ENCODE measurements at regions not wholly inside any gene's neighbourhood (a gene's known extent, or its start where the extent isn't known, plus 50 kb on each side); places are given as distances from the start of the nearest gene placed in this dataset.

DNA sequence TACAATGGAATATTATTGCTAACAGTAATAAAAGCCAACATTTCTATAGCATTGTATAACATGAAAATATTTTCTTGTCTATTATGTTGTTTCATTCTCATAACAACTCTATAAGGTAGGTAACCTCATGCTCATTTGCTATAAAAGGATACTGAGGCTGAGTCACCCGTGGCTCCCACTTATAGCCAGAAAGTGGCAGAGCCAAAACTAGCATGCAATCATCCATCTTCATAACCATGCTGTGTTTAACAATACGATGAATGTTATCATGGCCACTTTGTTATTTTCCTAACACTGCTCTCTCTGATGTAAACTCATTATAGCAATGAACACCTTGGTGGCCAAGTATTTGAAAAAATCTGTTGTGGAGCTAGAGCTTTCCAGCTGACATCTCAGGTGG, 80.8 kb upstream of the JUN start:
- DNase-seq, result no peak

- no peak for DNase-seq
Measured at GRCh38 chr1:58866578-58866977, 82.7 kb upstream of the JUN start.

GRCh38 chr1:58869638-58870297, 85.9 kb upstream of the JUN start:
- peak; percentile 84 for DNase-seq

DNA sequence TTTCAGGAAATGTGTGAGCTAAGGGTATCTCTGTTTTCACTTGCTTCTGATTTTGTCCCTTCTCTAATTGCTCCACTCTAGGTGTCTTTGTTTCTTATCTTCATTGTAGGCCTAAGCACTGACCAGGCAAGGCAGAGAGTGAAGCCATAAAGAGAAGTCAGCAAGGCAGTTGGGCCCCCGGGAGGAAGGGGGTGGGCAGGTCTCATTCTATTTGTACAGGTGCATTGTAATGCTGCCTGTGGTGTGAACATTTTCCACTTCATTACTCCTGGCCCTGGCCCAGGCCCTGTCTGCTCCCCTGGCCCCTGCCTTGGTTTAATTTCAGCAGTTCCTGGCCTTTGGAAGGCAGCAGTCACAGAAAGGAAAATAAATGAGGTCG, 86.4 kb upstream of the JUN start:
- DNase-seq, result peak; percentile 92

DNA sequence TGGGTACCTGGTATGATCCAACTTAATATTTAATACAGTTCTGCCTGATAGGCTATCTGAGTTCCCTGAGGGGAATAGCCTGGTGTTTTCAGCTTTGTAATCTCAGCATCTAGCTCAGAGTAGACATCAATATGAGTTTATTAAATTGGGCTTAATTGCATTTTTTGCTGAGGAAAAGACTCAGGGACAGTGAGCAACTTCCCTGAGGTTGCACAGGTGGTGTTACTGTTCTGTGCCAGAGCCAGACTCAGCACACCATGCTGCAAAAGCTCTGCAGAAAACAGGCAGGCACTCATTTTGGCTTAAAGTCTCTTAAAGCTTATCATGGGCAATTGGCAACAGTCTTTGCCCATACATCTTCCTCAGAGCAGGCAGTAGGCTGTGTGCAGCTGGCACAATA, 90.5 kb upstream of the JUN start:
- no peak for DNase-seq

GRCh38 chr1:58874757-58875755, 91.2 kb upstream of the JUN start:
- peak; percentile 68 for DNase-seq

GRCh38 chr1:58879464-58879863, 95.6 kb upstream of the JUN start:
- no peak for DNase-seq

DNA sequence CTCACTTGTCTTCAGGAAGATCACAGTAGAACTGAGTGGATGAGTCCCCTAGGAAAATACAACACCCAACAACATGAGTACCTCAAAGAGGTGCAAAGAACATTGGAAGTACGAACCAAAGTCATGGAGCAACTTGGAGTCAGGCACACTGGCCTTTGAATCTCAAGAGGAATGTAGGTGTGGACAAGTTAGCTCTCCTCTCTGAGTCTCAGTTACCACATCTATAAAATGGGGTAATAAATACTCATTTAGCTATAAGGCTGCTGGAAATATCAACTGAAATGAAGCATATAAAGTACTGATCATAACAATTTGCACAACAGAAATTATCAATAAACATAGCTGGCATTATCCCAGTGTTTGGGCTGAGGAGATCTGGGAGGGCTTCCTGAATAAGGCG, 96.7 kb upstream of the JUN start:
- no peak for DNase-seq

- no peak for DNase-seq
Measured at GRCh38 chr1:58881471-58881994, 97.7 kb upstream of the JUN start.

DNA sequence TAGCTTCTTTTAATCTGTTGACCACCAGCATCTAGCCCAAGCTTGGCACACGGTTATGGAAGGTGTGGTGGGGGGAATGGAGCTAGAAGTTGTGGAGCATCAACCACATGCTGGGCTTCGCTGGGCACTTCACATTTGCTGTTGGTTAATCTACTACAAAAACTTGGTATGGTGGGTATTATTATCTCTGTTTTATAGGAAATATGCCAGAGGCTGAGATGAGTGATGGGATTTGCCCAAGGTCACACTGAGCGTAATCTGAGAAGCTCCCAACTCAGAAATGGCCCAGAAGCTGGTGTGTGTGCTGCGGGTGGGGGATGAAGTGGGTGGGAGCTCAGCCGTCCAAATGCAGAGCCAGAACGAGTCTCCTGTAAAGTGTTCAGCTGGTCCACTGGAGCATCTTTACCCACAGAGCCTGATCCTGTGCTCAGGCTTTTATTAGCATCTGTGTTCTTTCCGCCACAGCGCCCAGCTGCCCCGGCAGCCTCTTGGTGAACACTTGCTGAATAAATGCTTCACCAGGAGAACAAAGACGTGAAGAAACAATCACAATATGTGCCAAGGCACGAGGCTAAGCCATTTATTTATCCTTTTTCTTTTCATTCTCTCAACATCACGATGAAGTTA, 98.6 kb upstream of the JUN start:
- DNase-seq, result peak; percentile 62

GRCh38 chr1:58883037-58883887, 99.4 kb upstream of the JUN start:
- peak; percentile 58 for DNase-seq

GRCh38 chr1:58883888-58884482, 100.1 kb upstream of the JUN start:
- DNase-seq, result peak; percentile 74

DNA sequence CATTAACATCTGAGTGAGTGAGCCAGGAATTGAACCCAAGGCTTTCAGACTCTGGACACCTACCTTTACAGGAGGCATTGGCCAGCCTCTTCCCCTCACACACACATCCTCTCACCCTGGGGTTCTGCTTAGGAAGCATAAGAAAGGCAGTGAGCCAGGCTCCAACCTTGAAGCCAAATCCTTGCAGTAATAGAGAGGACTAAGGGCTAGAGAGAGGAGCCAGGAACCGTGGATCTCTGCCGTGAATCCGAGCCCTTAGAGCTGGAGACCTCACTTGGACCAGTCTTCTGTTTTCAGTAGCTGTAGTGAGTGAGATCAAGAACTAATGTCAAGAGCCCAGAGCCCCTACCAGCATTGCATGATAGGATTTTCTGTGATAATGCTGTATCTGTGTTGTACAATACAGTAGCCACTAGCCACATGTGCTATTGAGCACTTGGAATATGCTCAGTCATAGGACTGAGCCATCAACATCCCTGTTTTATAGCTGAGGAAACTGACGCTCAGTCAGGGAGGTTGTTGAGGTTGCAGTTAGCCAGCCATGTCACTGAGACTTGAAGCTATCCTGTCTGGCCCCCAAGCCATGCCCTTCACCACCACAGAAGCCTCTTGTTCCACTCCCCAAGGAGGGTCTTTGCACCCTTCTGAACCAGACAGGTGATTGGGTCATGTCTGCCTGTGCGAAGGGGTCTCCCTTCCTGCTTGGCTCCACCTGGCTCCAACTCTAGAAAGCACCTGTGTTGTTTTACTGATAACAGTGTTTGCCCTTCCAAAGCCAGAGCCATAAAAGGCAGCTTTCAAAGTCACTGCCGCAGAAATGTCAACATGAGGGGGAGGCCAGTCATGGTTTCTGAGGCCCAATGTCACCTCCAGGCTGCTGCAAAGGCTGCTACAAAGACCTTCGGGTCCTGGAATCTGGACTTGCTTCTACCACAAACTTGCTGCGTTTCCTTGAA, 101.1 kb upstream of the JUN start:
- peak; percentile 97 for DNase-seq

DNA sequence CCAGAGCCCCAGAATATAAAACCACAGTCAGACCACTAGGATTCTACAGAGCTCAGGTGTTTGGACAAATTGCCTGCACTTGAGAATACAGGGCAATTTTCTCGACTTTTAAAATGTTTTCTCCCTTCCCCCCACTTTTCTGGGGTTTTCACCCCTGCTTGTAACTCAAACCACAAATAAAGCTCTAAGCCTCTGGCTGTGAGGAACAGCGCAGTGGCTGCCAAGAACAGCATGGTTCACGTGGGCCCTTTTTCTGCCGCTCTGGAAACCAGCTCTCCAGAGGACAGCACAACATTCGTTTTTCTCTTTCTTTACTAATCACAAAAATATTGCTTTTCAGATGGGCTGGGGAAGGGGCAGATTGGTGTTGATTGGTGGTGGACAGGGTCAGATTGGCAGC, 102.2 kb upstream of the JUN start:
- no peak for DNase-seq

GRCh38 chr1:58886611-58887010, 102.8 kb upstream of the JUN start:
- no peak for DNase-seq

DNA sequence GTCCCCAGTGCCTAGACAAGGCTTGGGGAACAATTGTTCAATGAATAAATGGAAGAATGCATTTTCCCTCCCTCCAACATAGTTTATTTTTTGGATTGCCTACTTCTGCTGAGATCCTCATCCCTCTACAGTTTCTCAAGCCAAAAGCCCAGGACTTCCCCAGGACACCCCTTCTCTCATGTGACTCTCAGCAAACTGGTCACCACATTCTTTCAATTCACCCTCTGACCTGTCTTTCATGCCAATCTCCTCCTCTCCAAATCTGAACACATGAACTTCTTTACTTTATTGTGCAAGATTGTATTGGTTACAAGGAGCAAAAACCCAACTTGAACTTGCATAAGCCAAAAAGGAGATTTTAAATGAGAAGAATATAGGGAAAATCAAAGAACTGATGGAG, 103.2 kb upstream of the JUN start:
- no peak for DNase-seq

- no peak for DNase-seq
Measured at GRCh38 chr1:58888833-58889232, 105.0 kb upstream of the JUN start.

DNA sequence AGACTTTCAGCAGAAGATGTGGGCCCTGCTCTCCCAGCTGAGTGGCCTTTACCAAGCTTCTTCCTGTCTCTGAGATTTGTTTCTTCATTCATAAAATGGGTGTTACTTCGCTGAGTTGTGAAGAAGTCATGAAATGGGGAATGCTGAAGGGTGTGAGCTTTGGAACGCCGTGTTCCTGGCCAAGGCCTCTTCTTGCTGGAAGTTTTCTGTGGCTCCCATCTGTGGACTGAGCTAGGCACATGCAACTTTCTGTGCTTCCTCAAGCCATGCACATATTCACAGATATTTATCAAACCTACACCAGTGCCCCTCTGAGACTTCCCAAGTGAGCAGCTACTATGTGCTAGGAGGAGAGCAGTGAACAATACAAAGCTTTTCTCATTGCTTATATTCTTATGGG, 106.3 kb upstream of the JUN start:
- no peak for DNase-seq

- no peak for DNase-seq
Measured at GRCh38 chr1:58890609-58891008, 106.8 kb upstream of the JUN start.

DNA sequence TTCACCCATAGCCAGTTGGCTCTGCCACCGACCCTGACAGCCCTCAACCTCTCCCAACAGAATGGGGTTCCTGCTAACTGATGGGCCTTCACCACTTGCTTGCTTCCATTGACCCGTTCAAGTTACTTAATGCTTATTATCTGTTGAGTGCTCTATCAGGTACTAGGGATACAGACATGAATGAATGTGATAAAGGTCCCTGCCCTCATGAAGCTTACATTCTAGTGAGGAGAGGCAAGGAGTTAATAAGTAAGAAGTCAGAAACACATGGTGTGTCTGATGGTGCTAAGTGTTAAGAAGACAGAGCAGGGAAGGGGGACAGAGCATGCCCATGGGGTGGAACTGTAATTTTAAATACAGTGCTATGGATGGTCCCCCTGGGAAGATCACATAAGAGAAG, 107.5 kb upstream of the JUN start:
- DNase-seq, result no peak

Data from NCI-H510A treated with DMSO at 0.1 percent for 48 hours (cell line).